DOHH2 (cell line): ENCODE measurements at regions not wholly inside any gene's neighbourhood (a gene's known extent, or its start where the extent isn't known, plus 50 kb on each side); places are given as distances from the start of the nearest gene placed in this dataset.

ENCODE experiments used
- EZH2phosphoT487 ChIP-seq: fragments of 200-600 bp; sonication (generic); IDR thresholded peaks from 2 replicates; pipeline ENCODE4 v1.6.1; 2017; ENCODE audit warnings: borderline replicate concordance, mild to moderate bottlenecking, antibody characterized with exemption, low read length, moderate library complexity, mixed read lengths
- TF ChIP-seq, protein P1 (sequence below): fragments of 200-600 bp; sonication (generic); IDR thresholded peaks from one replicate; pipeline ENCODE4 v1.5.1; 2014; ENCODE audit warnings: antibody characterized with exemption, mild to moderate bottlenecking, low read depth, low read length; ENCODE audit not compliant: poor library complexity, severe bottlenecking

- TF ChIP-seq, protein P1, sequence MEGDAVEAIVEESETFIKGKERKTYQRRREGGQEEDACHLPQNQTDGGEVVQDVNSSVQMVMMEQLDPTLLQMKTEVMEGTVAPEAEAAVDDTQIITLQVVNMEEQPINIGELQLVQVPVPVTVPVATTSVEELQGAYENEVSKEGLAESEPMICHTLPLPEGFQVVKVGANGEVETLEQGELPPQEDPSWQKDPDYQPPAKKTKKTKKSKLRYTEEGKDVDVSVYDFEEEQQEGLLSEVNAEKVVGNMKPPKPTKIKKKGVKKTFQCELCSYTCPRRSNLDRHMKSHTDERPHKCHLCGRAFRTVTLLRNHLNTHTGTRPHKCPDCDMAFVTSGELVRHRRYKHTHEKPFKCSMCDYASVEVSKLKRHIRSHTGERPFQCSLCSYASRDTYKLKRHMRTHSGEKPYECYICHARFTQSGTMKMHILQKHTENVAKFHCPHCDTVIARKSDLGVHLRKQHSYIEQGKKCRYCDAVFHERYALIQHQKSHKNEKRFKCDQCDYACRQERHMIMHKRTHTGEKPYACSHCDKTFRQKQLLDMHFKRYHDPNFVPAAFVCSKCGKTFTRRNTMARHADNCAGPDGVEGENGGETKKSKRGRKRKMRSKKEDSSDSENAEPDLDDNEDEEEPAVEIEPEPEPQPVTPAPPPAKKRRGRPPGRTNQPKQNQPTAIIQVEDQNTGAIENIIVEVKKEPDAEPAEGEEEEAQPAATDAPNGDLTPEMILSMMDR, result no peak
- no peak for TF ChIP-seq EZH2phosphoT487
These were observed 330.1 kb downstream of the FAT3 start for GRCh38 chr11:92554688-92555087.
